Adrenal gland (tissue), 5 donors: ENCODE measurements at regions not wholly inside any gene's neighbourhood (a gene's known extent, or its start where the extent isn't known, plus 50 kb on each side); places are given as distances from the start of the nearest gene placed in this dataset.
"Not testable (repeated sequence)": the region's sequence is repeated elsewhere in the genome, so short reads cannot be mapped to it uniquely, and the experiment has no call there.

Experiments
- CTCF ChIP-seq, 6 experiments: fragments of 450-650 bp in 4 of 6; fragments of 200-600 bp in 2 of 6; sonication (generic) in 1 of 6; IDR thresholded peaks; 1 replicate in 5 of 6; 2 replicates in 1 of 6; pipeline versions ENCODE4 v1.5.1 to v1.8.0; 2016 to 2021; ENCODE audit warnings: antibody characterized with exemption in 6 of 6, mild to moderate bottlenecking in 2 of 6, moderate library complexity in 1 of 6
- POLR2A ChIP-seq, 2 donors: fragments of 450-650 bp; IDR thresholded peaks; one replicate each; pipeline ENCODE4 v1.6.1; 2017; ENCODE audit warnings: antibody characterized with exemption in 2 of 2, mild to moderate bottlenecking in 2 of 2, moderate library complexity in 1 of 2
- donor health status: DM: no; HTN: no; CAD: no.

GRCh38 chr18:39565551-39566230 is 2000.1 kb upstream of the CELF4 start:
- TF ChIP-seq POLR2A, CTCF (IDR thresholded peaks at IDR 0.05): not testable (repeated sequence)
